SU-DHL-6 (cell line): ENCODE measurements at regions not wholly inside any gene's neighbourhood (a gene's known extent, or its start where the extent isn't known, plus 50 kb on each side); places are given as distances from the start of the nearest gene placed in this dataset.

ENCODE experiments used
- H2AFZ ChIP-seq: fragments of 200-600 bp; sonication (generic); 2 replicates; pipeline ENCODE4 v1.6.1; 2014; ENCODE audit warnings: low read depth, mild to moderate bottlenecking, moderate library complexity, mixed read lengths, antibody characterized with exemption, low read length; ENCODE audit not compliant: severe bottlenecking
- H3F3A ChIP-seq: fragments of 200-600 bp; shearing (Covaris generic); 2 replicates; pipeline ENCODE4 v1.6.0; 2016; ENCODE audit warnings: antibody characterized with exemption, mild to moderate bottlenecking; ENCODE audit not compliant: insufficient read depth
- H3K27ac ChIP-seq: fragments of 200-600 bp; sonication (generic); 2 replicates; pipeline ENCODE4 v1.5.1; 2016; ENCODE audit warnings: low read depth, mild to moderate bottlenecking, low read length, moderate library complexity, mixed read lengths
- H3K27me3 ChIP-seq: fragments of 200-600 bp; sonication (generic), shearing (Covaris generic); 2 replicates; pipeline ENCODE4 v1.6.0; 2014; ENCODE audit warnings: mild to moderate bottlenecking, low read length
- H3K36me3 ChIP-seq: fragments of 200-600 bp; sonication (generic); 2 replicates; pipeline ENCODE4 v1.6.1; 2014; ENCODE audit warnings: mild to moderate bottlenecking, low read length, mixed read lengths
- H3K4me2 ChIP-seq: fragments of 300-600, 200-600 bp; shearing (Covaris generic), sonication (generic); 2 replicates; pipeline ENCODE4 v1.6.0; 2014; ENCODE audit warnings: low read length, low read depth, mild to moderate bottlenecking; ENCODE audit not compliant: poor library complexity, severe bottlenecking
- H3K4me3 ChIP-seq: fragments of 200-600 bp; sonication (generic); 2 replicates; pipeline ENCODE4 v1.5.1; 2014; ENCODE audit warnings: antibody characterized with exemption, low read length, mild to moderate bottlenecking, mixed read lengths; ENCODE audit not compliant: insufficient read depth, poor library complexity, severe bottlenecking
- H3K79me2 ChIP-seq: fragments of 200-600 bp; sonication (generic); 2 replicates; pipeline ENCODE4 v1.6.1; 2014; ENCODE audit warnings: mild to moderate bottlenecking, low read length, moderate library complexity; ENCODE audit not compliant: insufficient read depth
- H3K9ac ChIP-seq: fragments of 200-600 bp; sonication (generic); 2 replicates; pipeline ENCODE4 v1.7.0; 2014; ENCODE audit warnings: mild to moderate bottlenecking, low read length
- H3K9me2 ChIP-seq: fragments of 200-600 bp; sonication (generic); replicated peaks from 2 replicates; pipeline ENCODE4 v1.6.1; 2014; ENCODE audit warnings: low read length; ENCODE audit not compliant: insufficient read depth
- H3K9me3 ChIP-seq: fragments of 200-600 bp; sonication (generic); 2 replicates; pipeline ENCODE4 v1.6.1; 2014; ENCODE audit warnings: low read length, mixed read lengths; ENCODE audit not compliant: insufficient read depth
- H4K20me1 ChIP-seq: fragments of 200-600 bp; sonication (generic); 2 replicates; pipeline ENCODE4 v1.6.1; 2014; ENCODE audit warnings: low read depth, mild to moderate bottlenecking, antibody characterized with exemption, low read length, moderate library complexity, mixed read lengths
- EZH2phosphoT487 ChIP-seq: fragments of 200-600 bp; sonication (generic), shearing (Covaris generic); conservative IDR thresholded peaks from 2 replicates; pipeline ENCODE4 v1.6.1; 2018; ENCODE audit warnings: mild to moderate bottlenecking, antibody characterized with exemption, low read length, moderate library complexity, mixed read lengths
- TF ChIP-seq, protein P1 (sequence below): fragments of 200-600 bp; sonication (generic); IDR thresholded peaks from one replicate; pipeline ENCODE4 v1.5.1; 2017; ENCODE audit warnings: antibody characterized with exemption, mild to moderate bottlenecking, low read length, moderate library complexity; ENCODE audit not compliant: insufficient read depth, poor library complexity, severe bottlenecking

DNA sequence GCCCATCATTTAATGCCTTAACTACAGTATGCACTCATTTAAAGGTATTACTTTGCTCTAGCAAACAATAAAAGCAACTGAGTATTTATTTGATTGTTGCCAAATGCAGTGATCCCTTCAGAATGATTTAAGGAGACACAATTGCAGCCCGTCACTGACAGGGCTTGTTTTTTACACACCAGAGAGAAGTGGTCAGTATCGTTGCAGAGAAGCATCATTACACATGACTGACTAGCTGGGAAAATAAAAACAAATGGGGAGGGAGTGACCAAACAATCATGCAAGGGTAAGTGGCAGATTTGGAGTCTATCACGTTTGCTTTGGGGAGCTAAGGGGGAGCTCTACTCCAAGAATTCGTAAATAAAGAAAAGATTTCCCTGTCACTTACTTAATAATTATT, 1685.3 kb upstream of the TENM3 start:
- Histone ChIP-seq H3K9ac (no peak overlapping the region), H3K4me2 (no peak overlapping the region), H3K36me3 (no peaks in the 10 kb centered on the region), H2AFZ (no peak overlapping the region), H4K20me1 (no peaks in the 10 kb centered on the region), H3K9me3 (no peaks in the 10 kb centered on the region), H3K4me3 (no peak overlapping the region), H3K79me2 (no peaks in the 10 kb centered on the region), H3K9me2 (no peaks in the 10 kb centered on the region), H3K27me3 (no peaks in the 10 kb centered on the region), H3K27ac (no peak overlapping the region), H3F3A (no peaks in the 10 kb centered on the region)
- TF ChIP-seq, protein P1, sequence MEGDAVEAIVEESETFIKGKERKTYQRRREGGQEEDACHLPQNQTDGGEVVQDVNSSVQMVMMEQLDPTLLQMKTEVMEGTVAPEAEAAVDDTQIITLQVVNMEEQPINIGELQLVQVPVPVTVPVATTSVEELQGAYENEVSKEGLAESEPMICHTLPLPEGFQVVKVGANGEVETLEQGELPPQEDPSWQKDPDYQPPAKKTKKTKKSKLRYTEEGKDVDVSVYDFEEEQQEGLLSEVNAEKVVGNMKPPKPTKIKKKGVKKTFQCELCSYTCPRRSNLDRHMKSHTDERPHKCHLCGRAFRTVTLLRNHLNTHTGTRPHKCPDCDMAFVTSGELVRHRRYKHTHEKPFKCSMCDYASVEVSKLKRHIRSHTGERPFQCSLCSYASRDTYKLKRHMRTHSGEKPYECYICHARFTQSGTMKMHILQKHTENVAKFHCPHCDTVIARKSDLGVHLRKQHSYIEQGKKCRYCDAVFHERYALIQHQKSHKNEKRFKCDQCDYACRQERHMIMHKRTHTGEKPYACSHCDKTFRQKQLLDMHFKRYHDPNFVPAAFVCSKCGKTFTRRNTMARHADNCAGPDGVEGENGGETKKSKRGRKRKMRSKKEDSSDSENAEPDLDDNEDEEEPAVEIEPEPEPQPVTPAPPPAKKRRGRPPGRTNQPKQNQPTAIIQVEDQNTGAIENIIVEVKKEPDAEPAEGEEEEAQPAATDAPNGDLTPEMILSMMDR, result no peak
- TF ChIP-seq EZH2phosphoT487, result no peak

DNA sequence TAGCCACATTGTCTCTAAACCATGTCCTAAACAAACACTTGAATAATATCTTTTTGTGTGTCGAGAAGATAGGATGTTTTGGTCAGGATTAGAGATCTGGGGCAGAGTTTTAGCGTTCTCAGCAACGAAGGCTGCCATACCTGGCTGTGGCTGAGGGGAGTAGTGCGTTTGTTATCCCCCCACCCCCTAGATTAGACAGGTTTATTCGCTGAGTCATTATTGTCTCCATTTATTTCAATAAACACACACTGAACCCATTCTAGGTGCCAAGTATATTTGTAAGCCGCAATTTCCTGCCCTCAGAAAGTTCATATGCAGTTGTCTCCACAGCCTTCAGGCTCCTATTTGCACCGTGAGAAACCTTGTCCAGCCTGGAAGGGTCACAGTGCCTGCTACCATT, 1684.8 kb upstream of the TENM3 start:
- Histone ChIP-seq H3K9ac (no peak overlapping the region), H3K79me2 (no peaks in the 10 kb centered on the region), H3K9me3 (no peaks in the 10 kb centered on the region), H2AFZ (no peak overlapping the region), H4K20me1 (no peaks in the 10 kb centered on the region), H3K27ac (no peak overlapping the region), H3K4me2 (no peak overlapping the region), H3K9me2 (no peaks in the 10 kb centered on the region), H3K36me3 (no peaks in the 10 kb centered on the region), H3K4me3 (no peak overlapping the region), H3F3A (no peaks in the 10 kb centered on the region), H3K27me3 (no peaks in the 10 kb centered on the region)
- no peak for TF ChIP-seq EZH2phosphoT487
- TF ChIP-seq, protein P1, result no peak

DNA sequence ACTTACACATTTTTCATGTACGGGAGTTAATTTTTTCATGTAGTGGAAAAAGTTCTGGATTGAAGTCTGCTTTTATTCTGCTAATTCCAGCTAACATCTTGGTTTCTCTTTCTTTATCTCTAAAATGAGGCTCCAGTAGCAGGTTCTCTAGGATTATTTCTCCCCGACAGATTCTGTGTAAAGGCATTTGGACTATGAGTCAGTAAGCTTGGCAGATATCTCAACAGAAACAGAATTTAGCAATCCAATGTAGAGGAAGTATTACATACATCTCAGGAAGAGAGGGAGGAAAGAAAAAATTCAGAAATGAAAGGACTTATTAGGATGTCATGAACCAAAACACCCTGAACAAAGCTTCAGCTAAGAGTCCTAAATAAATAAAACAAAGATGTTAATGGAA, 1682.3 kb upstream of the TENM3 start:
- no peak overlapping the region for H3K4me3 ChIP-seq
- no peaks in the 10 kb centered on the region for H3K36me3 ChIP-seq
- no peaks in the 10 kb centered on the region for H3K27me3 ChIP-seq
- H3K27ac ChIP-seq, result no peak overlapping the region
- no peaks in the 10 kb centered on the region for H3F3A ChIP-seq
- no peaks in the 10 kb centered on the region for H3K9me3 ChIP-seq
- no peak overlapping the region for H3K4me2 ChIP-seq
- H3K79me2 ChIP-seq, result no peaks in the 10 kb centered on the region
- no peaks in the 10 kb centered on the region for H3K9me2 ChIP-seq
- no peak overlapping the region for H2AFZ ChIP-seq
- TF ChIP-seq EZH2phosphoT487, result no peak
- TF ChIP-seq, protein P1, result no peak
- no peak overlapping the region for H3K9ac ChIP-seq
- H4K20me1 ChIP-seq, result no peaks in the 10 kb centered on the region

DNA sequence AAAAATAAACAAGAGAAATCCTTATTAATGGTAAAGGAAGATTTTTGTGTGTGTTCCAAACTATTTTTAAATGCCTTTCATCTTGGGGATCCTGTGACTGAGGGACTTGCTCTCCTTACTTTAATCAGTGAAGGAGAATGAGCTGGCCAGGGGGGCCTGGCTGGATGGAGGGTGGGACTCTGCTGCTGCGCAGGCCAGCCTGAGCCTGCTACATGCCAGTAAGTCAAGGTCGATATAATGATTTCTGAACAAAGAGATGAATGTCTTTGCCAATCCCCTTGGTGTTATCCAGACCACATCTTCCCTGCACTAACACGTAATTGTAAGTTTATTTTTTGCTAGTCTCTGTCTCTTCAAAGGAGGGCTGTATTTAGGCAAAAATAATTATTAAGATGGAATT, 1679.2 kb upstream of the TENM3 start:
- no peak overlapping the region for H3K4me2 ChIP-seq
- H3K9ac ChIP-seq, result no peak overlapping the region
- H3K9me3 ChIP-seq, result no peaks in the 10 kb centered on the region
- no peaks in the 10 kb centered on the region for H3K79me2 ChIP-seq
- H2AFZ ChIP-seq, result no peak overlapping the region
- H3K27ac ChIP-seq, result no peak overlapping the region
- H3K4me3 ChIP-seq, result no peak overlapping the region
- H3F3A ChIP-seq, result no peaks in the 10 kb centered on the region
- H3K9me2 ChIP-seq, result no peaks in the 10 kb centered on the region
- TF ChIP-seq EZH2phosphoT487, result no peak
- TF ChIP-seq, protein P1, result no peak
- H4K20me1 ChIP-seq, result no peaks in the 10 kb centered on the region
- H3K27me3 ChIP-seq, result no peaks in the 10 kb centered on the region
- H3K36me3 ChIP-seq, result no peaks in the 10 kb centered on the region
